Neutrophil (primary cell): ENCODE measurements at regions not wholly inside any gene's neighbourhood (a gene's known extent, or its start where the extent isn't known, plus 50 kb on each side); places are given as distances from the start of the nearest gene placed in this dataset.

ENCODE experiments used
- H3K27ac ChIP-seq: fragments of 200-600 bp; sonication (generic); 2 replicates; pipeline ENCODE4 v1.5.1; 2016; ENCODE audit warnings: mild to moderate bottlenecking, moderate library complexity
- H3K27me3 ChIP-seq: fragments of 200-600 bp; sonication (generic); 2 replicates; pipeline ENCODE4 v1.6.0; 2016; ENCODE audit warnings: mild to moderate bottlenecking
- H3K36me3 ChIP-seq: fragments of 200-600 bp; sonication (generic); 2 replicates; pipeline ENCODE4 v1.5.1; 2017
- H3K4me1 ChIP-seq, 2 experiments: fragments of 200-600 bp in 1 of 2; sonication (generic) in 1 of 2; 1 replicate in 1 of 2; 2 replicates in 1 of 2; pipeline versions ENCODE4 v1.5.1 to v1.6.1; 2013 to 2016; ENCODE audit warnings: low read depth in 1 of 2, low read length in 1 of 2, mild to moderate bottlenecking in 1 of 2, moderate library complexity in 1 of 2; ENCODE audit not compliant: control insufficient read depth in 1 of 2, insufficient read depth in 1 of 2
- H3K4me3 ChIP-seq, 2 experiments: fragments of 200-600 bp in 1 of 2; sonication (generic) in 1 of 2; 1 replicate in 1 of 2; 2 replicates in 1 of 2; pipeline ENCODE4 v1.5.1; 2013 to 2016; ENCODE audit warnings: low read depth in 1 of 2, low read length in 1 of 2, mild to moderate bottlenecking in 1 of 2, moderate library complexity in 1 of 2
- H3K9me3 ChIP-seq: fragments of 200-600 bp; sonication (generic); 2 replicates; pipeline ENCODE4 v1.5.1; 2016
- CTCF ChIP-seq: fragments of 200-600 bp; sonication (generic); IDR thresholded peaks from 2 replicates; pipeline ENCODE4 v1.5.1; 2016; ENCODE audit warnings: antibody characterized with exemption

GRCh38 chr3:124201786-124202185 is 209.9 kb upstream of the ROPN1 start:
- Histone ChIP-seq H3K27me3 (peaks cover 15% of the 10 kb centered on the region), H3K27ac (no peak overlapping the region), H3K4me3 (no peak overlapping the region), H3K36me3 (no peaks in the 10 kb centered on the region), H3K9me3 (no peaks in the 10 kb centered on the region), H3K4me1 (no peaks in the 10 kb centered on the region)
- TF ChIP-seq CTCF = no peak

- H3K4me3 ChIP-seq = no peak overlapping the region
- no peak overlapping the region for H3K27ac ChIP-seq
- H3K9me3 ChIP-seq = no peaks in the 10 kb centered on the region
- TF ChIP-seq CTCF = no peak
- peaks cover 15% of the 10 kb centered on the region for H3K27me3 ChIP-seq
- no peaks in the 10 kb centered on the region for H3K4me1 ChIP-seq
- H3K36me3 ChIP-seq = no peaks in the 10 kb centered on the region
These were observed 210.8 kb upstream of the ROPN1 start for GRCh38 chr3:124202754-124203153.

GRCh38 chr3:124203292-124203691 is 211.4 kb upstream of the ROPN1 start:
- no peak overlapping the region for H3K27ac ChIP-seq
- no peak for TF ChIP-seq CTCF
- H3K4me1 ChIP-seq = no peaks in the 10 kb centered on the region
- no peaks in the 10 kb centered on the region for H3K36me3 ChIP-seq
- no peak overlapping the region for H3K4me3 ChIP-seq
- H3K9me3 ChIP-seq = no peaks in the 10 kb centered on the region
- peaks cover 12% of the 10 kb centered on the region for H3K27me3 ChIP-seq

- no peak overlapping the region for H3K27ac ChIP-seq
- no peak overlapping the region for H3K4me3 ChIP-seq
- H3K27me3 ChIP-seq = peaks cover 11% of the 10 kb centered on the region
- no peaks in the 10 kb centered on the region for H3K9me3 ChIP-seq
- no peaks in the 10 kb centered on the region for H3K4me1 ChIP-seq
- TF ChIP-seq CTCF = no peak
- H3K36me3 ChIP-seq = no peaks in the 10 kb centered on the region
These were observed 214.5 kb upstream of the ROPN1 start for GRCh38 chr3:124206225-124207055.

- H3K27me3 ChIP-seq = peaks cover 11% of the 10 kb centered on the region
- no peak overlapping the region for H3K27ac ChIP-seq
- no peak for TF ChIP-seq CTCF
These were observed 215.2 kb upstream of the ROPN1 start for GRCh38 chr3:124207077-124207476.

More at GRCh38 chr3:124207077-124207476, 215.2 kb upstream of the ROPN1 start:
- H3K36me3 ChIP-seq = no peaks in the 10 kb centered on the region
- no peaks in the 10 kb centered on the region for H3K9me3 ChIP-seq
- H3K4me1 ChIP-seq = no peaks in the 10 kb centered on the region
- H3K4me3 ChIP-seq = no peak overlapping the region
